ENCODE measurements at regions not wholly inside any gene's neighbourhood (a gene's known extent, or its start where the extent isn't known, plus 50 kb on each side); places are given as distances from the start of the nearest gene placed in this dataset.
A peak's percentile ranks its signal among the peaks of the same experiment; 100 is the strongest.

DNA sequence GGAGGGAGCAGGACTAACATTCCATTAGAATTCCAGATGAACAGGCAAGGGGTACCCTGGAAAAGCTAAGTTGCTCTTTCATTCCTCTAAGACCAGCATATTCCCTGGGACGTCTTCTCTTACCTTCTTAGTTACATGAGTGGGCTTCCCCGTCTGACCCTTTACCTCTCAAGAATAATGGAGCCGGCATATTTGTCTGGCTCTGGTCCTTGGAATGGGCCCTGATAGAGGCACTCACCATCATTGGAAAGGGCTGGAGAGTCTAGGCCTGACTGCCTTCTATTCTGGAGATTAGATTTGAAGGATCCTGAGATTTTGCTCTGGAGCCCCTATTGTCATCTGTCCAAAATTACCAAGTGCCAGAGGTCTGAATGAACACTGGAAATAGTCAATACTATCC is 347.5 kb downstream of the MYCN start:
- DNase-seq: no peak

DNA sequence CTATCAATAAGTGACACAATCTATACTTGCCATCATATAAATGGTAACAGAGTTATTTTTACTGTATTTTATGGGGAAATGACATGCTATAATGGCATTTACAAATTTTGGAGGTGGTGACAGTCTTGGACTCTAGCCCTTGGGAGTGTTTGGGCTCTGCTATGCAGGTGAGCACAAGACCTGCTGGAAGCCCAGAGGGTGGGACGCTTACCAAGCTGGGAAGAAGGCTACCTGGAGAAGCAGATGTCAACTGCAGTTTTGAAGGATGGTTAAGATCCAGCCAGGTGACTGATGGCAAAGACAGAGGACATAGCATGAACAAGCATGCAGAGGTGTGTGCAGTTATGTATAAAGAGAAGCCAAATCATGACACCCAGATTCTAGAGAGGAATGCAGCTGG is 346.9 kb downstream of the MYCN start:
- DNase-seq: no peak

DNA sequence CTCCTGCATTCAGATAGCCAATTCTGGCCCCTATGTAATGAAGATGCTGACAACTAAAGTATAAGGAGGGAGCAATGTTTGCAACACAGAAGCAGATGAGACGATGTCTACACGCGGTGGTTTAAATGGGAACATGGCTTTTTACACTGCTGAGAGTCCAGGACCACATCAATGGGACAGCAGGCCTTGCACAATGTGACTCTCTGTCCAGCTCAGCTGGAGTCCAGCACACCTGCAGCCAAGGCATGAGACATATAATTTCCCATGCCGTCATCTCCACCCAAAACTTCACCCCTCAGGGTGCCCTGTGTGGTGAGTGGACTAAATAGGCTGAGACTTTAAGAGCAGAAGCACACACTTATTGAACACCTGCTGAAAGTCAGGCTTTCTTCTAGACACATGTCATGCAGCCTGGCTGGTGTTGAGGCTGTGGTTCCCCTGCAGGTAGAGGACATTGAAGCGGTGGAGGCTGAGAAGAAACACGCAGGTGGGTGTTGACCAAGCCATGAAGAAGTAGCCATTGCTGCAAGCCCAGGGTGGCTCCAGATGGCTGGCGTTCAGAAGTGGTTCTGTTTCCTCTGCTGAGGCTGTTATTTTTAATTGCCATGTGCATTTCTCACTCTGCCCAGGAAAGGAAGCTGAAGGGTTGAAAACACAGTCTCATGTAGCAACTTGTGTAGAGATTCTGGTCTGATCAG is 345.6 kb downstream of the MYCN start:
- no peak for DNase-seq

DNA sequence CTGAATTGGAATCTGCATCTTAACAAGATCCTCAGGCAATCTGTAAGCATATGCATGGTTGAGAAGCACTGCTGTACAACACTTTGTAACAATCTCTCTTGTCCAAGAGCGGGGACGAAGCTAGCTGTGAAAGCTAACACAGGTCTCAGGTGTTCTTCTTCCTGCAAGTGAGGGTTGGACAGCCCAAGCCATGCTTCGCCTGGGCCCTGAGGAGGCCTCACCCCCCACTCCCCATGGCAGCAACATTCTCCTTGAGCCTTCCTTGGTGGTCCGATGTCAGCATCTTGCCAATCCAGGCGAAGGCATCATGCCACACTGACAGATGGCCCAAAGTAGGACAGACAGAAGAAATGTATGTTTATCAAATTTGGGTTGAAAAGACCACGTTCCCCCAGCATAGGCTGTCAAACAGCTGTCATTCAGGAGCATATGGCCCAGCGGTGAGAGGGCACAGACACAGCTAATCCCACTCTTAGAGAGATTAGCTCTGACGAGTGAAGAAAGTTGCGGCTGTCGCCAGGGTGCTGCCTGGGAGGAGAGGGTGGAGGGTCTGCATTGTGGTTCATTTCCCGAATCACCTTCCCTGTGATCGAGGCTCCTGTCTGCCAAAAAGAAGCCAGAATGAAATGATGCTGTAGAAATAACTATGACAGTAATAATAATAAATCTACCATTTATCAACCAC is 344.7 kb downstream of the MYCN start:
- no peak for DNase-seq

DNA sequence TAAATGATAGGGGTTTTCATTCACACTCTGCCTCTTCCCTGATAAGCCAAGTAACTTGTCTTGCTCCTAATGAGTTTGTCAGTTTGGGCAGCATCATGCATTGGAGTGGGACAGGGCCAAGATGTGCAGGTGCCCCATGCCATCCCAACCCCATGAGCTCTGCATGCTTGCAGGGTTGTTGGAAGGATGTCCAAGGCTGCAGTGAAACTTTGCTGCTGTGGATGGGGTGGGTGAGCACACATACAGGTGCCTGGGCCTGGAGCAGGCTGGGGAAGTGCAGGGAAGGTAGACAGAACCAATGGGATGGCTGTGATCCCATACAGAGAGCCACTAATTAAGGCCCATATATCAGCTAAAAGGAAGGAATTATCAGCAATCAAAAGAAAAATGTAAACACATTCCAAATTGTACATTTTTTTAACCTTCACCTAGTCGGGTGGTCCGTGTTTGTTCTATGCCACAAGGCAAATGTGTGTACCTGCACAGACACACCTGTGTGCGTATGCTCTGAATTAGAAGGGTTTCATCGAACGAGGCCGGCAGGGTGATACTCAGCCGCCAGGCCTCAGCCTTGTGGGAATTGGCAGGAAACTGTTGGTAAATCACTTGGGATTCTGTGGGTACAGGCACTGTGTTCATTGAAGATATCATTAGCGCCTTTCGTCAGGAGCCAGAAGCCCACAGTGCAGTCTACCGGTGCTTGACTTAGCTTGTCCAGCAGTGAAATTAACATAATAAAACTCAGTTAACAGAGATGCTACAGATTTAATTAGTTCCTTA is 342.9 kb downstream of the MYCN start:
- no peak for DNase-seq

DNA sequence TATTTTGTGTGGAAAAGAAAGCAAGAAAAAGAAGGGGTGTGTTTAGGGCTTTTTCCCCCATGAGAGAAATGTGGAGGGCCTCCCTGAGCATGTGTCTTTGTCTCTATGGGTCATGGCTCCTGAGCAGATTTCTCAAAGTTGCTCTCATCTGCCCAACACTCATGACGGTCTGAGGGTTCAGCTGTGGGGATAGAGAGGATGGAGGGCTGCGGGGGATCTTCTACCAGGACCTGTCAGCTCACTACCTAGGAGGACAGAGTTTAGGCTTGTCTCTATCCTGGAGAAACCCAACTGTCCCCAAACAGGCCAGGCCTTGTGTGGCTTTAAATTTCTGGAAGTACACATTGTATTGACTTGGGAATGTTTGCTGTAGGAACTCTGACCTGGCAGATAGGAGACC is 342.2 kb downstream of the MYCN start:
- no peak for DNase-seq

DNA sequence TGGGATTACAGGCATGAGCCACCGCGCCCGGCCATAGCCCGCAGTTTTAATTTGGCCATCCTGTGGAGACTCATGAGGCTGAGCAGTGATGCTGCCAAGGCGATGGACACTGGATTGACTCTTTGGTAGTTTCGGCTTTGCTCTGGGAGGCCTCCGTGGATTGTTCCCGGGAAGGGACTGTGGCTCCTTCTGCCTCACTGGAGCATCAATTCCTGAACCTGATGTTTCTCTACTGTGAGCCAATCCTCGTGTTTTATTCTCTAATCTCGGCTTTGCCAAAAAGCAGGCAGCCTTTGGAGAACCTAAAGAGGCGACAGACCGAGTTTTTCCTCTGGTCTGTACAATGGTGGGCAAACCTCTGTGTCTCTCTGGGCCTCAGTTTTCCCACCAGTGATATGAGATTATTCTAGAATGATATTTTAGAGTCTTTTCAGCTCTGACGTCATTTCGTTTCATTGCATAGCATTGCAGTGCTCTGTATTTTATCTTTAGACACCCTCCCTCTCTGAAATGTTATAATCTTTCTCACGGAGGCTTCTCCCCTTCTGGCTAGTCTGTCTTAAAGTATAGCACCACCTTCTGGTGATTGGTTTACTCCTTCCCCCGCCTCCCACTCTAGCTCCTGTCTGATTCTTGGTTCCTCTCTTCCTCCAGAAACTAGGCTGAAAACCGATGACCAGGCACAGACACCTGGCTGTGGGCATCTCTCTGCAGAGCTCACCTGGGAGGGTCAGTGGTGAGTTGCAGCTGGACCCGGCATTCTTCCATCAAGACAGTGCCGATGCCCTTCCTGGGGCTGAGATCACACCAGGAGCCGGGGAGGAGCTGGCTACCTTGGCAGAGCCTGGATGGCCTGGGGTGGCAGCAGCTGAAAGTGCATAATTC is 341.3 kb downstream of the MYCN start:
- DNase-seq: peak; percentile 24

DNA sequence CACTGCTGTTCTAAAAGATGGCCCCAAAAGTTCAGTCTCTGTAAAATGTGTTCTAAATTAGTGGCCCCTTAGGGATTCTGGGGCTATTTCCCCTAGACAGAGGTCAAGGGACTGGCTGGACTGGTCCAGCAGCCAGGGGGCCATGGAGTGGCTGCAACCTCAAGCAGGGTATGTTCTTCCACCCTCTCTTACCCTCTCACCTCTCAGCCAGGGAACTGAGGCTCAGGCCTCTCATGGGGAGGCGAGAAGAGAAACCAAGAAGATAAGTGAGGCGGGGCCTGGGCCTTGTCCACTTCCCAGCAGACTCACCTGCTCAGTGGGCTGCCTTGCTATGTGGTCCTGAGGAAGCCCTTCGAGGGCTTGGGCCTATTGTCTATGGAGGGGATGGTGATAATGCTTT is 339.7 kb downstream of the MYCN start:
- DNase-seq: no peak

DNA sequence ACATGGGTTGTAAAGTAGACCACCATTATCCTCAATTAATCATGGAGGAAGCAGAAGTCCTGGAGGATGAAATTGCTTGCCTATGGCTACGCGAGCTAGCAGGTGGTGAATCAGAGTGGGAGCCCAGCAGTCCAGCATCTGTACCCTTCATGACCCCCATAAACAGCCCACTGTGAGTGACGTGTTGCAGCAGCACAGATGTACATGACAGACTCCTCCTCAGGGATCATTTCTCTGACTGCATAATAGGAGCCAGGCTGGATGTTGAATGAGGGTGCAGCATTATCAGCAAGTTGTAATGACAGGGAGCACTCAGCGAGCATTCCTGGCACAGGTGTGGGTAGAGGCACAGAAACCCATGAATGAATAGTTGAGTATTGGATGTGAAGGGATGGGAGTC is 339.3 kb downstream of the MYCN start:
- no peak for DNase-seq

DNA sequence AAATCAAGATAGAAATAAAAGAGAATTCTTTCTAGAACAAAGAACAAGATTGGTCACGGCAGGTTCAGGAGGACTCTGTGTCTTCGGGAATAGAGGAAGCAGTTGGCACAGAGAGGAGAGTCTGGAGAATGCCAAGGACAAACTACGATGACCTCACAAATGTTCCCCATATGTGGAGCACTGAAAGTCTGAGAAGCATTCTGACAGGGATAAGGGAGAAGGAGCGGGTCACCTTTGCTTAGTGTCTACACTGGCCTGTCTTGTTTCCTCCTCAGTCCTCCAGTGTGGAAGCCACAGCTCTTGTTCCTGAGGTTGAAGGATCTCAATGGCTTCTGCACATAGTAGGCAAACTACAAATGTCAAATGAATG is 338.8 kb downstream of the MYCN start:
- DNase-seq: no peak

DNA sequence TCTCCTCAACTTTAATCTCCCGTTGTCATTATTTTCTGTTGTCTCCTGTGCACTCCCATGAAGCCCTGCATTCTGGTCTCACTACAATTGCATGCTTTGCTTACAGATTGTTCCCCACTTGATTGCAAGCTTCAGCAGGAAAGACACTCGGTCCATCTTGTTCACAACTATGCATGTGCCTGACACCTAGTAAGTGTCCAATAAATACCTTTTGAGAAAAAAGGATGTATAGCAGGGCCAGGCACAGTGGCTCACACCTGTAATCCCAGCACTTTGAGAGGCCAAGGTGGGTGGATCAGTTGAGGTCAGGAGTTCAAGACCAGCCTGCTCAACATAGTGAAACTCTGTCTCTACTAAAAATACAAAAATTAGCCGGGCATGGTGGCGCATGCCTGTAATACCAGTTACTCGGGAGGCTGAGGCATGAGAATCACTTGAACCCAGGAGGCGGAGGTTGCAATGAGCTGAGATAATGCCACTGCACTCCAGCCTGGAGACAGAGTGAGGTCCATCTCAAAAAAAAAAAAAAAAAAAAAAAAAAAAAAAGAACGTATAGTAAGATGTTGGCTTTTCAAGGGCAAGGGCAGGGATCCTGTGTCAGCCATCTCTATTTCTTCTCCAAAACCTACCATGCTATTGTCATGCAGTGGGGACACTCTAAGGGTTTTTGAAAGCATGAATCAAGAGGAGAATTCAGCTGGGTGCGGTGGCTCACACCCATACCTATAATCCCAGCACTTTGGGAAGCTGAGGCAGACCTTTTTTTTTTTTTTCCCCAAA is 338.3 kb downstream of the MYCN start:
- no peak for DNase-seq

DNA sequence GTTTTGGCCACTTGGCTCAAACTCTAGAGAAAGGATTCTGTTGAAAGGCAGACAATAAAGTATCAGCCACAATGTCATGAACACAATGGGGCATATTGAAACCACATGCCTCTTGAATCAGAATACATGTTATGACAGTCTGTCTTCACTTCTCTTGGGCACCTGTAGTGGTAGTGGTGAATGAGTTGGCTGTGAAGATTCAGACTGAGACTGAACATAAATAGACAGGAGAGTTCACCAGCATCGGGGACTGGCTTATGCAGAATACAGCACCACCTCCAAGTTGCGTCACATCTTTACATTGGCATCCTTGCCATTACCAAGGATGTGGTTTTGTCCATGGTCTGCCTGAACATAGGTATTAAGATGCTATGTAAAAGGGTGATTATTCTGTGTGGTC is 336.8 kb downstream of the MYCN start:
- DNase-seq: no peak

DNA sequence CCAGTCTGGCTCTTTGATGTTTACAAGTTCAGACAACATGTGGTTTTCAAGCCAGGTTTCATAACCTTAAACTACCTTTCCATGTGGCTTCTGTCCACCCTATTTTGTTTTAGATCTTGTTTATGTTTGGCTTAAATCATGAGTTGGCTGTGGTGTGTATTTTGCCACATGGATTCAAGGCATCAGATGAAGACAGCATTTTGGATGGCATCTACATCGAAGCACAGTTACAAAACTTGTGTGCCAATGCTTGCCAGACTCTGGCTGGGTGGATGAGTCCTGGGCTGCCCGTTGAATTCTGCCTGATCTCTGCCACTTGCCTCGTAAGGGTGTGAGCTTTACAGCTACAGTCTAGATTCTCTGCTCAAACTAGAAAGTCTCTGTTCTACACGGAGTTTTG is 335.3 kb downstream of the MYCN start:
- DNase-seq: no peak

DNA sequence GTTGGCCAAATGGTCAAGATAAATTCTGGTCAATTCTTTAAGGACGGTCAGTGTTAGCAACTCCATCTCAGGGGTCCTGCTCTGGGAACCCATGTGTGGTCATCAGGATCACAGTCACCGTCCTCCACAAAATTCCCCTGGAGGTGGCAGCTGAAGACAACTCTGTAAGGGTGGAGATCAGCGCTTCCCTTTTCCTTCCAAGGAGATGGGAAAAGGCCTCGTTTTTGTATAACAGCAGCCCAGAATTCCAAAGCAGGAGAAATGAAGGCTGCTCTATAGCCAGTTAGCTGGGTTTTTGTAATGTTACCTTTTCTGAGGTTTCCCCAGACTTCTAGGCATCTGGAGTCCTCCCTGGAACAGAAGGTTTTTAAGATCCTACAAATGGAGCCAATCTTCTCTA is 334.8 kb downstream of the MYCN start:
- DNase-seq: no peak

DNA sequence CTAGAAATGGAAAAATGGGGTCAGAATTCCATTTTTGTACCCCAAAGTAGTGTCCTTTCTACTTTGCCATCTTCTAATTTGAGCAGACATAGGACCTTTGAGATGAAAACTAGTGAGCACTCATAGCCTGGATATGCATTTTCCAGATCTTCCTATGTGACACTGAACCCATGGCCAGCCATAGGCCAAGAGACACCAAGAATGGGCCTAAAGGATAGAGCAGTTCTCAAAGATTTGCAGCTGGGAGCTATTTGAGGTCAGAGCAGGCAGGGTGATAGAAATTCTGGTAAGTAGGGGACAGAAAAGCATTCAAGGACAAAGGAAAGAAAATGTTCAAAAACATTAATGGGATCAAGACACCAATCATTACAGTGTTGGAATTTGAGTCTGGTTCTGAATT is 332.8 kb downstream of the MYCN start:
- no peak for DNase-seq

DNA sequence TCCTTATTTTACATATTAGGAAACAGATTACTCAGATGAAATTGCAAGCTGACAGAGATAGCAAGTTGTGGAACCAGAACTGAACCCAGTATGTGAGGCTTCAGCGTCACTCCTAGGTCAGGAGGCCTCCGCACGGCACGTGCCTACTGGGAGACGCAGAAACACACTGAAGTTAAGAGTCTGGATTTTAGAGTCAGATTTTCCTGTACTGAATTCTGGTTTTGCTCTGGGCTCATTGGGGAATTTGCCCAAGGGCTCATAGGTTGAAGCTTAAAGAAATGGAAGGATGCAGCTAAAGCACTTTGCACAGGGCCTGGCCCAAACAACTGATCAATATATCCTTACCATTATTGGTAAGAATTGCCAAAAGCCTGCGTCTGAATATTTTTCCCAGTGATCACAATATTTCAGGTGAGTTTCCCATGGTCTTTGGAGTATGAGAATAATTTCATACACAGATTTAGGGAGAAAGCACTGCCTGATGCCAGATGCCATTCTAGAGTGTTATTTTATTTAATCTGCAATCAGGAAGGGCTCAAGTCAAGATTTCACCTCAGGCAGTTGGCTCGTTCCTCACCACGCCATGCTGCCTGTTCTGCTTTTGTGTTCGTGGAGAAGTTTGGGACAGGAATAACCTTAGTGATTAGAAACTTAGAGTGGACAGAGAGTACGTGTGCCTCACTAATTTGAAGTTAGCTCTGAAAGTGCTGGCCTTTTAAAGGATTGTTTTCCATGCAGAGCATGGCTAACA is 331.9 kb downstream of the MYCN start:
- no peak for DNase-seq

DNA sequence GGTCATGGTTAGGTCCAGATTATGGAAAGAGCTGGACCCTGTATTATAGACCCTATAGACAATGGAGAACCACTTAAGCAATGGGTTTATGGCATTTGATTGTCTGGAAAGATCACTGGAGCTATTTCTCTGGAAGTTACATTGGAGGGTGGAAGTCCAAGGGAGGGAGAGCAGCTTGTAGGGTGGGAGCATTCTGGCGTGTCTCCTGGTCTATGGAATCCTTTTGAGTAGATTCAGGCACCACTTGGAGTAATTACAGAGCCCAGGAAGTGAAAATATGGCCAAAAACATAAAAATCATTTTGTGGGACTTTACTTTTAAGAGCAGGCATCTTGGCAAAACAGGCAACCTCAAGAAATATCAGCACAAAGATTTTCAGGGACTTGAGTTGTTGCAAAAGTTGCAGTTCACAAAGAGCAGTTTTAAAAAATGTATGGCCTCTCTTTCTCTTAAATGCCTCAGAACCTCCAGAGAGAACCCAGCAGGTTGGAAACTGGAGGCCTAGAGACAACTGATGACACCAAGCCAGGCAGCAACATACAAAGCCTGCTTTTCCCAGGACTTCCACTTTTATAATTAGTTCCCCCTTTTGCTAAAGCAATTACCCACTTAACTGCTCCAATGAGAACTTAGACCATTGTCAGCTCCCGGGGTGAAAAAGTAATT is 331.0 kb downstream of the MYCN start:
- DNase-seq: no peak

DNA sequence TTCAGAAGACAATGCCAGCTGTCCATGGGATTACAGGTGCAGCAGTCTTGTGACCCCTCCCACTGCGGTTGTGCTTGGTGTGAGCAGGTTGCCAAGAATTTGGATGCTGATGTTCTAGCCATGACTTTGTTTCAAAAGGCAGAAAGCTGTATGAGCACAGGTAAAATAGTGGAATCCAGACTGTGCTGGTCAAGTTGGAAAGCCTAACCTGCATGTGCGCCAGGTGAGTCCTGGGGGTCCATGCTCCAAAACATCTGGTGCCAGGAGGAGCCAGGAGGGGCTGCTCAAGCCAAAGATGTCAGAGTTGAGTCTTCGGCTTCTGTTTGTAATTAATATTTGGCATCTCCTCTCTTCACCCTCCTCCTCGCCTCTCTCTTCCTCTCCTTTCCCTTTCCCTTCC is 330.1 kb downstream of the MYCN start:
- no peak for DNase-seq

DNA sequence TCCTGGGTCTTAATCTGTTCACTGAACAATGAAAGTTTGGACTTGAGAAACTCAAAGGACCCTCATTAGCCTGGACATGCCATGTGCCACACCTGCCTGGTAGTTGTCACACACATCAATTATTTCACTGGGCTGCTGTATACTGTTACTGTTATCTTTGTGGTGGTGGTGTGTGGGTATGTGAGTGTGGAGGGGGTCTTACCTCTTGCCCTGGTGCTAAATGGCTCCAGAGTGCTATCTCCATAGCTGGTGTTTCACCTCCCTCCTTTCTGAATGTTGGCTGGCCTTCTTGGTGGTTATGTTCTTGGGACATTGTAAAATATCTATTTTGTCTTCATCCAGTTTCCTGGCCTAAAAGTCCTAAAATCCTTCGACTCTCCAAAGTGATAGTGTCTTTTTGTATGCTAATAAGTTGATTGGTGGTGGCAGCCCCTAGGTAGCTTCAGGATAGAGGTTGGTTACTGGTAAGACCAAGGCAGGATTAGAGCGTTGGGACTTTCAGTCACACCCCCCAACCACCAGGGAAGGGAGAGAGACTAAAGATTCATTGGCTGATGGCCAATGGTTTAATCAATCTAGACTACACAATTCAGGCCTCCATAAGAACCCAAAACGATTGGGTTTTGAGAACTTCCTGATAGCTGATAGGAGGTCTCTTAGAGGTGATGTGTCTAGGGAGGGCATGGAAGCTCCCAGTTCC is 328.1 kb downstream of the MYCN start:
- no peak for DNase-seq

DNA sequence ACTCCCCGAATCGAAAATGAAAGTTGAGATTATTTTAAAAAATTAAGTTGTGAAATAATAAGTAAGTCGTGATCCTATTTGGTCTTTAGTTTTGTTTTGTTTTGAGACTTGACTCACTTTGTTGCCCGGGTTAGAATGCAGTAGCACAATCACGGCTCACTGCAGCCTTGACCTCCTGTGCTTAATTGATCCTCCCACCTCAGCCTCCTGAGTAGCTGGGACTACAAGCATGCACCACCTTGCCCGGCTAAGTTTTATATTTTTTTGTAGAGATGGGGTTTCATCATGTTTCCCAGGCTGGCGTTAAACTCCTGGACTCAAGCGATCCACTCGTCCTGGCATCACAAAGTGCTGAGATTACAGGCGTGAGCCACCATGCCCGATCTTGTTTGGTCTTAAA is 326.2 kb downstream of the MYCN start:
- no peak for DNase-seq
